ENCODE measurements at regions not wholly inside any gene's neighbourhood (a gene's known extent, or its start where the extent isn't known, plus 50 kb on each side); places are given as distances from the start of the nearest gene placed in this dataset.

GRCh38 chr2:176540995-176541394 is 271.8 kb downstream of the MTX2 start:
- no peak for DNase-seq (ENCODE audit: low read depth)

- no peak for DNase-seq (ENCODE audit: low read depth)
Observed at GRCh38 chr2:176542476-176542875, 273.2 kb downstream of the MTX2 start.

- DNase-seq (ENCODE audit: low read depth): no peak
Observed at GRCh38 chr2:176544557-176544956, 275.3 kb downstream of the MTX2 start.

- DNase-seq (ENCODE audit: low read depth): no peak
Observed at GRCh38 chr2:176544991-176545956, 276.0 kb downstream of the MTX2 start.

- DNase-seq (ENCODE audit: low read depth): no peak
Observed at GRCh38 chr2:176546550-176546949, 277.3 kb downstream of the MTX2 start.

- no peak for DNase-seq (ENCODE audit: low read depth)
Observed at GRCh38 chr2:176552501-176553135, 283.4 kb downstream of the MTX2 start.

- DNase-seq (ENCODE audit: low read depth): no peak
Observed at GRCh38 chr2:176553685-176554100, 284.5 kb downstream of the MTX2 start.

- DNase-seq (ENCODE audit: low read depth): no peak
Observed at GRCh38 chr2:176554101-176555048, 285.1 kb downstream of the MTX2 start.

- DNase-seq (ENCODE audit: low read depth): no peak
Observed at GRCh38 chr2:176555112-176555511, 285.9 kb downstream of the MTX2 start.

GRCh38 chr2:176555781-176556180 is 286.5 kb downstream of the MTX2 start:
- no peak for DNase-seq (ENCODE audit: low read depth)

GRCh38 chr2:176556373-176556772 is 287.1 kb downstream of the MTX2 start:
- DNase-seq (ENCODE audit: low read depth): no peak

- no peak for DNase-seq (ENCODE audit: low read depth)
Observed at GRCh38 chr2:176557821-176558220, 288.6 kb downstream of the MTX2 start.

GRCh38 chr2:176558574-176559140 is 289.4 kb downstream of the MTX2 start:
- no peak for DNase-seq (ENCODE audit: low read depth)

GRCh38 chr2:176560296-176560695 is 291.1 kb downstream of the MTX2 start:
- no peak for DNase-seq (ENCODE audit: low read depth)

- no peak for DNase-seq (ENCODE audit: low read depth)
Observed at GRCh38 chr2:176561706-176562105, 292.5 kb downstream of the MTX2 start.

- no peak for DNase-seq (ENCODE audit: low read depth)
Observed at GRCh38 chr2:176562359-176563078, 293.3 kb downstream of the MTX2 start.

- no peak for DNase-seq (ENCODE audit: low read depth)
Observed at GRCh38 chr2:176565641-176566323, 296.5 kb downstream of the MTX2 start.

GRCh38 chr2:176566496-176566895 is 297.3 kb downstream of the MTX2 start:
- DNase-seq (ENCODE audit: low read depth): no peak

GRCh38 chr2:176566961-176567360 is 297.7 kb downstream of the MTX2 start:
- DNase-seq (ENCODE audit: low read depth): no peak

- DNase-seq (ENCODE audit: low read depth): no peak
Observed at GRCh38 chr2:176567361-176567760, 298.1 kb downstream of the MTX2 start.

- DNase-seq (ENCODE audit: low read depth): no peak
Observed at GRCh38 chr2:176569574-176569973, 300.3 kb downstream of the MTX2 start.

All from T-helper 22 cell (primary cell).